Parathyroid adenoma (tissue), 2 donors: ENCODE measurements at regions not wholly inside any gene's neighbourhood (a gene's known extent, or its start where the extent isn't known, plus 50 kb on each side); places are given as distances from the start of the nearest gene placed in this dataset.

Source experiments
- H2AFZ ChIP-seq: fragments of 300-600 bp; sonication (generic); one replicate; pipeline ENCODE4 v1.7.0; 2017; ENCODE audit warnings: antibody characterized with exemption, mild to moderate bottlenecking
- H3K27ac ChIP-seq: fragments of 300-600 bp; sonication (generic); one replicate; pipeline ENCODE4 v1.7.0; 2017
- H3K27me3 ChIP-seq: fragments of 300-600 bp; sonication (generic); one replicate; pipeline ENCODE4 v1.7.0; 2017; ENCODE audit warnings: low read length; ENCODE audit not compliant: control insufficient read depth, insufficient read depth
- H3K36me3 ChIP-seq: fragments of 300-600 bp; sonication (generic); one replicate; pipeline ENCODE4 v1.7.0; 2017; ENCODE audit warnings: low read length; ENCODE audit not compliant: control insufficient read depth, insufficient read depth
- H3K4me1 ChIP-seq: fragments of 300-600 bp; sonication (generic); one replicate; pipeline ENCODE4 v1.7.0; 2017; ENCODE audit warnings: control low read depth
- H3K4me2 ChIP-seq: fragments of 300-600 bp; sonication (generic); one replicate; pipeline ENCODE4 v1.7.0; 2017; ENCODE audit warnings: low read length
- H3K4me3 ChIP-seq: fragments of 300-600 bp; sonication (generic); one replicate; pipeline ENCODE4 v1.7.0; 2017; ENCODE audit warnings: low read depth, low read length
- H3K79me2 ChIP-seq: fragments of 300-600 bp; sonication (generic); one replicate; pipeline ENCODE4 v1.7.0; 2017; ENCODE audit warnings: control low read depth
- H3K9ac ChIP-seq: fragments of 300-600 bp; sonication (generic); one replicate; pipeline ENCODE4 v1.7.0; 2017; ENCODE audit warnings: mild to moderate bottlenecking
- H3K9me3 ChIP-seq: fragments of 300-600 bp; sonication (generic); one replicate; pipeline ENCODE4 v1.7.0; 2017; ENCODE audit warnings: low read length; ENCODE audit not compliant: control insufficient read depth
- CTCF ChIP-seq: fragments of 300-600 bp; sonication (generic); IDR thresholded peaks from one replicate; pipeline ENCODE4 v1.7.0; 2017; ENCODE audit warnings: antibody characterized with exemption, mild to moderate bottlenecking
- donor health status: primary hyperparathyroidism.

- no peak overlapping the region for H3K27ac ChIP-seq
These were observed 72.1 kb upstream of the TENM4 start for GRCh38 chr11:79512706-79513469.

GRCh38 chr11:79510960-79511359 lies 70.1 kb upstream of the TENM4 start:
- H2AFZ ChIP-seq = no peak overlapping the region
- no peak overlapping the region for H3K4me2 ChIP-seq
- no peak overlapping the region for H3K9ac ChIP-seq
- no peaks in the 10 kb centered on the region for H3K27me3 ChIP-seq
- no peaks in the 10 kb centered on the region for H3K79me2 ChIP-seq
- H3K27ac ChIP-seq = no peak overlapping the region
- H3K9me3 ChIP-seq = no peaks in the 10 kb centered on the region
- no peaks in the 10 kb centered on the region for H3K4me1 ChIP-seq
- no peak overlapping the region for H3K4me3 ChIP-seq
- no peak for TF ChIP-seq CTCF
- H3K36me3 ChIP-seq = no peaks in the 10 kb centered on the region

More at GRCh38 chr11:79512706-79513469, 72.1 kb upstream of the TENM4 start:
- no peak for TF ChIP-seq CTCF
- H3K4me2 ChIP-seq = no peak overlapping the region
- no peak overlapping the region for H3K4me3 ChIP-seq
- H3K9ac ChIP-seq = no peak overlapping the region
- H3K36me3 ChIP-seq = no peaks in the 10 kb centered on the region
- no peaks in the 10 kb centered on the region for H3K9me3 ChIP-seq
- no peaks in the 10 kb centered on the region for H3K79me2 ChIP-seq
- H3K27me3 ChIP-seq = no peaks in the 10 kb centered on the region
- no peak overlapping the region for H2AFZ ChIP-seq
- no peaks in the 10 kb centered on the region for H3K4me1 ChIP-seq

GRCh38 chr11:79508461-79508860 lies 67.6 kb upstream of the TENM4 start:
- Histone ChIP-seq H3K4me1 (no peaks in the 10 kb centered on the region), H3K4me2 (no peak overlapping the region), H3K27me3 (no peaks in the 10 kb centered on the region), H3K4me3 (no peak overlapping the region), H3K9me3 (no peaks in the 10 kb centered on the region), H2AFZ (no peak overlapping the region), H3K27ac (no peak overlapping the region), H3K79me2 (no peaks in the 10 kb centered on the region), H3K9ac (no peak overlapping the region), H3K36me3 (no peaks in the 10 kb centered on the region)
- no peak for TF ChIP-seq CTCF

GRCh38 chr11:79507706-79508105 lies 66.9 kb upstream of the TENM4 start:
- Histone ChIP-seq H3K27ac (no peak overlapping the region), H3K79me2 (no peaks in the 10 kb centered on the region), H3K27me3 (no peaks in the 10 kb centered on the region), H3K4me2 (no peak overlapping the region), H3K9me3 (no peaks in the 10 kb centered on the region), H3K4me3 (no peak overlapping the region), H3K36me3 (no peaks in the 10 kb centered on the region), H2AFZ (no peak overlapping the region), H3K9ac (no peak overlapping the region), H3K4me1 (no peaks in the 10 kb centered on the region)
- TF ChIP-seq CTCF = no peak
